GM19452 (cell line): ENCODE measurements at regions not wholly inside any gene's neighbourhood (a gene's known extent, or its start where the extent isn't known, plus 50 kb on each side); places are given as distances from the start of the nearest gene placed in this dataset.

Experiments used
- ATAC-seq: cut with Tn5 transposase; IDR thresholded peaks from one replicate; pipeline ENCODE4 v1.9.1; 2021; ENCODE audit not compliant: unreplicated experiment

DNA sequence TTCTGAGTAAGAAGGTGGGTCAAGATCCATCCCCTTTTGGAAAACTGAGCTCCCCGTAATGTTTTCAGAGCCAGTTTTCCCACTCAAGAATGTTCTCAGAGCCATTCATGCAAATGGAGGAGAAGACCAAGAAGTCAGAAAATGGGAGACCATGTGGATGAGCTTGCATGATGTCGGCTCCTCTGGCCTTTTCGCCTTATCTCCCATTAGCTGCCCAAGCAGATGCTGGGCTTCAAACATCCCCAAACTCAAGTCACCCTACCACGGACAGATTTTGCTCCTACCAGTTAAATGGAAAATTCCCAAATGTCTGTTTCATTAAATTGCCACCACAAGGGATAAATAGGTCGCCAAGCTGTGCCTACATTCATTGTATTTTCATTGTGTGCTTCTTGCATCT is 161.4 kb downstream of the ICE1 start:
- ATAC-seq, result no peak

DNA sequence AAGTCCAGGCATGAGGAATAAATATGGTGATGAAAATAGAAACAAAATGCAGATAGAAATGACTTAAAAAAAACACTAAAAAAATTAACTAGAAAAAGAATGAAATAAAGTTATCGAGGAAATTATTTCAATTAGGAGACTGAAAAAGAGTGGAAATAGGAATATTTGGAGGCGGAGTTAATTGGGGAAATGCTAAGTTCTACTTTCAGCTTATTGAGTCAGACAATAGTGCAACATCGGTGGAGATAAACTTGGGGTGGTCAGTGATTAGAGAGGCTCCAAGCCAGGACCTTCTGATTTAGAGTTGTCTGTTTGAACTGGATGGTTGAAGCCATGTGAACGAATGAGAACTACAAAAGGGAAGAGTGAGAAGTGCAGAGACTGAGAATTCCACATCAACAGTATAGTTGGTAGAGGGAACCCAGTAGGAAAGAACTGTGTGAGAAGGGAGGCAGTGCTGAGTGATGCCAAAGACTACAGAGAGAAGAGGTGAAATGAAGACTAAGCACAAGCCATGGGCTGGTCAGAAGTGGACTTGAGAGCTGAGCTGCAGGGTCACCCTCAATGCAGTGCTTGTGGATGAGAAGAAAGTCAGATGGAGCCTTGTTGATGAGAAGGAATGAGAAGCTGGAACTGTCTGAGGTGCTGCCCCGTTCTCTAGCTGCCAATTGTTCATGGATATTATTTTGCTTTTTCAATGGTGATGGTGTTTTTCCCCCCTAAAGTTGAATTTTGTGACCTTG is 160.7 kb downstream of the ICE1 start:
- ATAC-seq, result no peak

GRCh38 chr5:5581080-5581479 is 158.6 kb downstream of the ICE1 start:
- no peak for ATAC-seq

DNA sequence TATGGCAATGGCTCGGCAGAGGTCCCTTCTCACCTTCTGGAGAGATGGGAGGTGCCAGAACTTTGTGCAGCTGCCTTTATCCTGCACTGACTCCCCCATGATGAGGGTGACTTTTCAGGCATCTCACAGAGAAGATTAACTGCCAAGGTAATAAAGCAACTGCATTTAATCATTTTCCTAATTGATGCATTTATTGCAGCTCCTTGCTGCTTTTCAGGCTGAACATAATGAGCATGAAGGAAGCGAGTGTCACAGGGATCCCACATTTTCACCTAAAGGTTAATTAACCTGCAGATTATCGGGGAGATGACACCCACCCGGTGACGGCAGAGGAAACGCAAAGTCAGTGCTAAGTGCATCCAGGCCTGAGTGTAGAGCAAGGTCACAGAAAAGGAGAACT is 154.3 kb downstream of the ICE1 start:
- no peak for ATAC-seq

GRCh38 chr5:5575461-5575860 is 153.0 kb downstream of the ICE1 start:
- ATAC-seq, result no peak

DNA sequence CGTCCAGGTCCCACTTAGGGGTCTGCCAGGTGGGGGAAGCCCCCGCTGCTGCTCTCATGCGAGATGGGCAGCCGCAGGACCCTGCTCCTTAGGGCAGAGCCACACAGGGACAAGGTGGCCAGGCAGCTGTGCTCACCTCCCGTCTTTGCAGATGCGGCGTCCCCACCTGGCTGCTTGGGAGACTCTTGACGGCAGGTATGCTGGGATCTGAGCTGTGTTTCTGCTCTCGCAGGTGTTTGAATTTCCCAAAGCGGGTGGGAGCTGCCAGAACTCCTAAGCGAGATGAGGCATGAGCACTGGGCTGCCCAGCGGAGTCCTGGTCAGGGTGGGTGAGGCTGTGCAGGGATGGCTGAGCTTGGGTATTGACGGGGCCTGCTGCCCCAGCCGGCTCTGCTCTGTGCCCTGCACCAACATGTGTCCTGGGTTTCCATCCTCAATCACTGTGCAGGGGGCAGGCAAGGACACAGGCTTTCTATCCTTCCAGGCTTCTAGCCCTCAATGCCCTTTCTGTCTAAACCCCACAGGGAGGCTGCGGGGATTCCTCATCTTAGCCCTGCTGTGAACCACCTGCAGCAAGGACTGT is 151.4 kb downstream of the ICE1 start:
- no peak for ATAC-seq

DNA sequence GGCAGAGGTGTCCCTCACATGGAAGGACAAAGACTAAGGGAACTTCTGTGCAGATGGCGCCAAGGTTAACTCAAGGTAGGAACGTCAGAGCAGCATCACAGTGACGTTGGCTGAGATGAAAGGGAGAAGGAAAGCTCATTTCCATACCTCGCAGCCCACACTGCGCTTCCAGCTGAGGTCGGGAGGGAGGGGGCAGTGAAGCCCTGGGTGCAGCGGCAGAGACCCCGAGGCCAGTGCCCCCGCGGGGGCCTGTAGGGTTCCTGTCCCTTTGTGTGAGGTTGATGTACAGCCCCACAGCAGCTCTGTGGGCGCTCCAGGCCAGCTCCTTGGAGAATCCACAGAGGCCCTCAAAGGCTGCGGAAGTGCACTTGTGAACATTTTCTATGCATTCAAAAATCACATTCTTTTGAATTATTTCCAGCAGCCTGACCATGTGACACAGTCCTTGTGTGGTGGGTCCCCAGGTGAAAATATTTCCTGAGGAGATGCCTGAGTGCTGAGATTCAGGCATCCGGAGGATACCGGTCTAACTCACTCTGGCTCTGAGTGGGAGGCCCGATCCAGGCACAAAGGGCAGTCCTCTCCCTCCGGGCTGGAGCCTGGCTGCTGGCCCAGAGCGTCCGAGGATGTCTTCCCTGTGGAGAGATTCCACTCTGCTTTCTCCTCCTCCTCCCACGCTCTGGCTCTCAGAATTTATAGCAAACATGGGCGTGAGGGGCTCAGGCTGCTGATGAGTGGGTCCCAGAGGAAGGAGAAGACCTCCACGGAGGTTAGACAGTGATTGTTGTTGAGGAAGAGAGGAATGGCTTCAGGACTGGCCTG is 150.7 kb downstream of the ICE1 start:
- no peak for ATAC-seq

DNA sequence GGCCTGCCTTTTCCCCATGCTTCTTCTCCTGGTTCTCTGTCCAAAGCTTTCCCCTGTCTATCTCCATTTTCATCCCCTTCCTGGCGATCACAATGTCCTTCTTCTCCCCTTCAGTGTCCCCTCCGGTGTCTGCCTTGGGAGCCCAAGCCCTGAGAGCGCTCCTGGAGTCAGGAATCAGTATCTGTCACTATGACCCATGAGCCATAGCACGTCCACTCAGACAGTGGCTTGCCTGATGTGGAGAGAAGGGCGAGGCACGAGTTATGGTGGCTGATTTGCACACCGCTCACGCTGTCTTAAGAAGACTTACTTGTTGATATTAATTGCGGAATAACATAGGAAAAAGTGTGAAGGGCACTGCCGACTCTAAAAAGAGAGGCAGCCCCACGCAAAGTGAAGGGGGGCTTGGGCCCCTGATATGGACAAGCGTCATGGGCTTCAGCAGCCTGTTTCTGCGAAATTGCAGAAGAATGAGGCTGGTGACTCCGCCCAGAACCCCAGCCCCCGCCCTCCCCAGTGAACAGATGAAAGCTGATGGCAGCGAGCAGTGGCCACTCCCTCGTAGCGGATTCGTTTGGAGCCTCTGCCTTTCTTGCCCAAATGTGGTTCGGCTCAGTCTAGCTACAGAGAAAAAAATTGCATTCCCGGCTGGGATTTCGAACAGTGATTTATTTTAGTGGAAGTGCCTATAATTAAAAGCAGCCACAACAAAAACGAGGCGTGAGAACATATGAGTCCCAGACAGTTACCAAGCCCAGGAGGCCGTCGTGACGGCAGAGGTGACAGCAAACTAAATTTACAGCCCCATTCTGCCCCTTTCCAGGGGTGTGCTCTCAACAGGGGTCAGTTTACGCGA is 149.8 kb downstream of the ICE1 start:
- ATAC-seq, result no peak

DNA sequence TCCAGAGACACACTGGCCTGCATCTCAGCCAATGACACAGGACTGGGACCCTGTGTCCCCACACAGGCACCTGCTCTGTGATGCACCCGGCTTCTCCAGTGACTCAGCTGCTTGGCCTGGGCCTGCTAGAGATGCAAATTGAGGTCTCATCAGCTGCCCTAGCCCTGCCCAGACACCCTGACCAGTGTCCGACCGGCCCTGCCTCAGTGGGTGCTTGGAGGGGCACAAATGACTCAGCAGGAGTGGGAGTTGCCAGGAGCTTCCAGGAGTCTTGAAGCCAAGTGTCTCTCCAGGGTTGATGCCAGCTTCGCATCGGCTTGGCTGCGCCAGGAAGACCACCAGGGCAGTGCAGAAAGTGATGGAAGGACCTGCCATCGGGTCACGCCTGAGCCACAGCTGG is 148.2 kb downstream of the ICE1 start:
- no peak for ATAC-seq

GRCh38 chr5:5564898-5565297 is 142.4 kb downstream of the ICE1 start:
- ATAC-seq, result no peak

GRCh38 chr5:5560016-5560415 is 137.5 kb downstream of the ICE1 start:
- ATAC-seq, result no peak

GRCh38 chr5:5558638-5559527 is 136.4 kb downstream of the ICE1 start:
- ATAC-seq, result no peak

- ATAC-seq, result no peak
These were observed 135.6 kb downstream of the ICE1 start for GRCh38 chr5:5558102-5558501.

- ATAC-seq, result no peak
These were observed 129.0 kb downstream of the ICE1 start for GRCh38 chr5:5551499-5551898.

DNA sequence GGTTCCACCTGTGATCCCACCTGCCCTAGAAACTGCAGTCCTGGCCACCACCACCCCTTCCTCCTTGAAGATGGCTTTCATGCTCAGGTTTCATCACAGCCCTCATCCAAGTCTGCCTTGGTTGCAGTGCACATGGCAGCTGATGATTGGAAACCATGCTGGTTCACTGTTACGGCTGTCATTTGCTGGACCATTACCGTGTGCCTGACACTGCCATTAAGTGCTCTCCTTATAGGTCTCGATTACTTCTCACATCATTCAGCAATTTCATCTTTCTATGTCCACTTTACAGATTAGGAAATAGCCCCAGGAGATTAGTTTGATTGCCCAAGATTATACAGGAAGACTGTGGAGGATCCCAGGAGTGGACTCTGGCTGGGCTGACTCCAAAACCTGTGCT is 123.9 kb downstream of the ICE1 start:
- ATAC-seq, result no peak

DNA sequence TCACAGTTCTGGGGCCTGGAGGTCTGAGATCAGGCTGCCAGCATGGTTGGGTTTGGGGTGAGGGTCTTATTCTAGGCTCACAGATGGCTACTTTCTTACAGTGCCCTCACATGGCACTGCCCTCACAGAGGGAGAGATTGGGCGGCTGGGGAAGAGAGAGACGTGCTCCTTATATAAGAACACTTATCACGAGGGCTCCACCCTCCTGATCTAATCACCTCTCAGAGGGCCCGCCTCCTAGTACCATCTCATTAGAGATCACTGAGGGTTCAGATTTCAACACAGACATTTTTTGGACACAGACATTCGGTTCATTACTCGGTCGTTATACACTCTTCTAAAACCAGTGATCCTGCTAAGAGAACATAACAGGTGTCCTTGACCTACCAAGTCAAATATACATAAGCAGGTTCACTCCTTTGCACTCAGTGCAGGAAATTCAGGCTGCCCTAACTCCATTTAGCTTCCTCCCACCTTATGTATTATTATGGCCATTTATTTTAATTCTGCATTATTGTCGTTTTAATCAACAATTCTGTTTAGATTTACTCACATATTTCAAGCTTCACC is 121.7 kb downstream of the ICE1 start:
- ATAC-seq, result no peak

GRCh38 chr5:5542654-5543053 is 120.2 kb downstream of the ICE1 start:
- no peak for ATAC-seq

GRCh38 chr5:5540065-5540464 is 117.6 kb downstream of the ICE1 start:
- no peak for ATAC-seq
